GM19025 (cell line): ENCODE measurements at regions not wholly inside any gene's neighbourhood (a gene's known extent, or its start where the extent isn't known, plus 50 kb on each side); places are given as distances from the start of the nearest gene placed in this dataset.

Source experiments
- ATAC-seq: cut with Tn5 transposase; IDR thresholded peaks from one replicate; pipeline ENCODE4 v1.9.1; 2021; ENCODE audit warnings: mild to moderate bottlenecking, low read depth, moderate library complexity; ENCODE audit not compliant: unreplicated experiment

DNA sequence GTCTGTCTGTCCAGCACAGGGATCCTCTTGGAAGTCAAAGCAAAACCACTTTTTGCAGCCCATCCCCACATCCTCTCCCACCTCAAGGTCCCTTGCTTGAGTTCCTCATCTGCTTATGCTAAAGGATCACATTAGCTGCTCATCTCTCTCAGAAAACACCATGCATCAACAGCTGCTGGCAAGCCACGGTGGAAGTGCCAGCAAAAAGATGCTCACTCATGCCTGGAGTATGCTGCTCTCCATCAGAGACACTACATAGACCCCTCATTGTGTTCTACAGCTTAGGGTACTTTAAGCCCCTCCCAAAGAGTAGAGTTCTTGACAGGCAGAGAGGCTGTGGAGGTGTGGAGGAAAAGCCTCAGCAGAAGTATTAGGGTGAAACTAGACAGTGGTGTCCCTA, 94.6 kb upstream of the COL8A1 start:
- ATAC-seq = no peak

DNA sequence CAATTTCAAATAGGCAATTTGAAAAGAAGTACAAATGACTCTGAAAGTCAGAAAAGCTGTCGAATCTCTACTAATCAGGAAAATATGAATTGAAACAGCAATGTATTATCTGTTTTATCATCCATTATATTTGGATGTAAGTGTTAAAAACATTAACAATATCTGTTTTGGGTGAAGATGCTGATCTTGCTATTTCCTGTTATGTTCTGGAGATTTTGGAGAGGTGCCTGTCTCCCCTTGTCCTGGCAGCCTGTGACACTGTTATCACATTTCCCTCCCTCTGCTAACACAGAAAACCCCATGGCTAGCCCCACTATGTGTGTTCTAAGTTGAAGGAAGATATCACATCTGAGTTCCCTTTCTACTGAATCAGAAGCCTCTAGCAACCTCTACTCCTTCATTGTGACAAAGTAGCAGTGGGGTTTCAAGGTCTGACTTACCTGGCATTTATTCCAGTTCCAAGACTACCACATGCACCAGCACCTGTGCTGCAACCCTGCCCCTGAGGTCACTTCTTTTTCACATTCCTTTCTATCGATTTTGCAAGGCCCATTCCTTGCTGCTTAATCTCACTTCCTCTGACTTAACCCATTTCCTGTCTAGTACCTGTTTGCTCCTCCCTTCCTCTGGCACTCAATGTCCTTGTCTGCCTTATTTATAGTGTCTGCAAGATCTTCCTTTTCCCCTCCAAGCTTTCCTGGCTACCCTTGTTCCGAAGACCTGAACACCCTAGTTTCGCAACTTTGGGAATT, 95.5 kb upstream of the COL8A1 start:
- no peak for ATAC-seq

DNA sequence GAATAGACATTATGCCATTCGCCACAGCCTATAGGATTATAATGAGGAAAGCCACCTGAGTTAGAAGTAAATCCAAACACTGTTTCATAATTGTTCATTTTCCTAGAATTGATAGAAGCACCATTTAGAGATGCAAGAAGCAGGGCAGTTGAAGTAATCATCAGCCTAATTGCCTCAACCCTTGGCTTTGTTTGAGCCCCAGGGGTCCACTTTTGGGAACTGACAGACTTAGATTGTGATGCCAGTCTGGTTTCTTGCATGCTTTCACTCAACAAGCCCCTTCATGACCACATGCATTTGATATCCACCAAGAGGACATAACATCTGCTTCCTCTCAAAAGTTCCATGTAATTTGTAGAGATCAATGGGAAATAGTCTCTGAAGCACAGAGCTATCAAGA, 97.2 kb upstream of the COL8A1 start:
- ATAC-seq = no peak

DNA sequence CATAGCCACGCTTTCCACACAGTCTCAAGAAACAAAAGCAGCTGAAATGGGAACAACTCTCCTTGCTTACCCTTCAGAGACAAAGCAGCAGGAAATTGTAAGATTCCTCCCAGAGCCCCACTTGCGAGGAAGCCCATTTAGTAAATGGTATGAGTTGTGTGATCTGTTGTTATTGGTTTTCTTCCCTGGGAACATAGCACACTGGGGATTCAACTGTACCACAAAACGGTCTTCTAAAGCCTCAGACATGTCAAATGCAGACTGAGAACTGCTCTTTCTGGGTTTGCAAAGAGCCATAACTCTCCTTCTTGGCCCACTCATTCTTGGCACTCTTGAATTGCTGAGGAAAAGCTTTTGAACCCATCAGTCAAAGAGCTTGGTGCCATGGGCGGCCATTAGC, 101.0 kb upstream of the COL8A1 start:
- no peak for ATAC-seq

DNA sequence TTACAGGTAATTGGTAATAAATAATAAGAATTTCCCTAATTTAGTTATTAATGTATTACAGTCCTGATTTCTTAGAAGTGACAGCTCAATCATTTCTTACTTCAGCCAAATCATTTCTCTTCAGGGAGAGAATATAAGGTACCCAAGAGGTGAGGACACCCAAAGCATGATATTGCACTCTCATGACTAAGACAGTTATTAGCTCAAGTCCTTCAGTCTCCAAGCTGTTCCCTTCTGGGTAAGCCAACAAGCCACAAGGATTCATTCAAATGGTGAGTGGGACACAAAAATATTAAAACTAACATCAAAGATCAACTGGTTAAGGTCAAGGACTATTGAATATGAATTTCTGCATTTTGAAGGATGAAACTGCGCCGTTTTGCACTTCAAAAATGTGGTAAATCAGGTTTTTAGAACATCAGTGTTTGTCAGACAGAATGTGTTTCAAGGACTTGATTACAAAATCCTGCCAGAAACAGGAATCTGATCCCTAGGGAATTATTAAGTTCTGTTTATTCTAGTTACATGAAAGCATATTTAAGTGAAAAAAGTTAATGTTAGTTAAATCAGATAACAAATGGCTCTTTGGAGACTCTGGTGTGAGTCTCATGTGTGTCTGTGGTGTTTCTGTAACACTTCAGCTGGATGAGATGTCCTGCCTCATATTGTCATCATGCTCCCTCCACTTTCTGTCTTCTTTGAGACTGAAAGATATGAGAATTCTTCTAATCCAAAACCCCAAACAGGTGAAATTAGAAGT, 101.7 kb upstream of the COL8A1 start:
- no peak for ATAC-seq

DNA sequence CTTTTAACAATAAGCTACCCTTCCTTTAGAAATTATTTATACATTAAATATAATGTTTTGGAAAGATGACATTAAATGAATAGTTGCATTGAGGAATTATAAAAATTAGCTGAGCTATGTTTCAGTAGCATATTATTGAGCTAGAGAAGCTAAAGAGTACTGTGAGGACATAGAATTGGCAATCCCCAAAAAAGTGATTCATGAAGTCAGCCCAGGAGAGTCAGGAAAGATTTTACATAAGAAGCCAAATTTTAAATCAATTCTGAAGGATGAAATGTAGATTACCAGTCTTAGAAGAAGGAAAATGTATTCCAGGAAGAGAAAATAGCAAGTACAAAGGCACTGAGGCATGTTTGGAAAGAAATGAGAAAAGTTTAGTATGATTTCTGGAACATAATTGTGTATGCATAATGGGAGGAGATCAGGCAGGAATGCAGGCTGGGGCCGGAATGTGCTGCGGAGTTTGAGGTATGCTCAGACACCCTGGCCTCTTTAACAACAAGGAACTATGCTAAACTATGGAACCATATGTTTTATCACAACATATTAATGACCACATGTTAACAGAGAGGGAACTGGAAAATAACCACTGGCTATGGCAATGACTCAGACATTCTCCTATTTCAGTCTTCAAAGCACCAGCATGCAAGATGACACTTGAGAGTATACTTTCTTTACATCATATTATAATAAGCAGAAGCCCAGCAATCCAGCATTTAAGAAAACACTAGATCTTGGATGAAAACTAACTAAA, 103.3 kb upstream of the COL8A1 start:
- ATAC-seq = no peak

DNA sequence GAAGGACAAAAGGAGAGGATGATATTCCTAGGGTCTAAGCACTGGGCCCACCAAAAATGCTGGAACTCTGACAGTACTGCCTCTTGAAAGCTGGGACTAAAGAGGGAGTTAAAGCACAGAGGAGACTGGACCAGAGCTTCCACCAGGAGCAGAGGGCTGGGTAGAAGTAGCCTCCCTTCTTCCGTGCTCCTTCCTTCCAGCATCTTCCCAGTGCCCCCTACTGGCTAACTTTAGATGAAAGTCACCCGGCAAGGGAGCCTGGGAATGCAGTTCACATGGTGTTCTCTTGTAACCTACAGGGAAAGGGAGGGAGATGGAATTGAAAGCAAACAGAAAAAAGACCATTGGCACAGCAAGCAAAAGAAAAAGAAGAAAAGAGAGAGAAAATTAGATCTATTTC, 106.1 kb upstream of the COL8A1 start:
- ATAC-seq = no peak

DNA sequence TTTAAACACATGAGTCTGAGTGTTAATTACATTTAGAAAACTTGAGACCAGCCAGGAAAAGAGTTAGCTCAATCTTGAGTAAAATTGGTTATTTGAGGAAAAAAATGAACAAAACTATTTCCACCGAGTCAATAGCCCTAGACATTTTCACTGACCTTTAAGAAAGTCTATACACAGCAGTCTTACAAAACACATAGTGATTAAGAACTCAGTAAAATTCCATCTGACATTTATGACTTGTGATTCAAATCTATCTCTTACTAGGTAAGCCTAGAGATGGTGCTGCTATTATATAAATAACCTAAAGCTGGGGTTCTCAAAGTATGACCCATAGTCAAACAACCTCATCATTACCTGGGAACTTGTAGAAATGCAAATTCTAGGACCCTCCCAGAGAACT, 109.1 kb upstream of the COL8A1 start:
- ATAC-seq = no peak

DNA sequence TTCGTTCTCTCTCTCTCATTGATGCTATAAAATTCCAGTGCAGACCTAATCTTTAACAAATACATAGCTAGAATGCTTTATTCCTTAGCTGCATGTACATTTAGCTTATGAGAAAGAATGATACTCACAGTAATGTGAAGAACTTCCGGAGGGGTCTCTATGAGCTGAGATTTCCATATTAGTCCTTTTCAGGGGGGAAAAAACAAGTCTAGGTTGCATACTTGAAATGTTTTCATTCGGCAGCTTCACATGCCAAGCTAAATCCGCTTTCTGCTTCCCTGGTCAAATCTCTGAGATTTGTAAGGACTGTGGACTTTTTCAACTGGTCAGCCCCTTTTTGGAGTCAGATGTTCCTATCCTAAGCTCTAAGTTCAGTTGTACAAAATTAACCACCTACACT, 111.5 kb upstream of the COL8A1 start:
- no peak for ATAC-seq

DNA sequence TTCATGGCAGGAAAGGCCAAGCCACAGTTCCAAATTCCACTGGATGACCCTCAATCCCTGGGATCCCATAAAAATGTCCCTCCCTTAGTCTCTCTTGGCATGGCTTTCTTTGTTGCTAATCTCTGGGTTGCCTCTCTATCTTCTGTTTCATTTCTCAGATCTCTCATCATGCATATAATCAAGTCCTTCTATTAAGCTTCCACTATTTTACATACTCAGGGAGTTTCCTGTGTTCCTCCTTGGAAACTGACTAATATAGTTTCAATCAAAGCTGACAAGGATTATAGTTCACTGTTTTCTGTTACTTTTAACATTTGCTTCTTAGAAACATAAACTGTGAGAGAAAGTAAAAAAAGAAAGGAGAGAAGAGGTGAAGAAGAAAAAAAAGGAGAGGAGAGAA, 113.8 kb upstream of the COL8A1 start:
- no peak for ATAC-seq

DNA sequence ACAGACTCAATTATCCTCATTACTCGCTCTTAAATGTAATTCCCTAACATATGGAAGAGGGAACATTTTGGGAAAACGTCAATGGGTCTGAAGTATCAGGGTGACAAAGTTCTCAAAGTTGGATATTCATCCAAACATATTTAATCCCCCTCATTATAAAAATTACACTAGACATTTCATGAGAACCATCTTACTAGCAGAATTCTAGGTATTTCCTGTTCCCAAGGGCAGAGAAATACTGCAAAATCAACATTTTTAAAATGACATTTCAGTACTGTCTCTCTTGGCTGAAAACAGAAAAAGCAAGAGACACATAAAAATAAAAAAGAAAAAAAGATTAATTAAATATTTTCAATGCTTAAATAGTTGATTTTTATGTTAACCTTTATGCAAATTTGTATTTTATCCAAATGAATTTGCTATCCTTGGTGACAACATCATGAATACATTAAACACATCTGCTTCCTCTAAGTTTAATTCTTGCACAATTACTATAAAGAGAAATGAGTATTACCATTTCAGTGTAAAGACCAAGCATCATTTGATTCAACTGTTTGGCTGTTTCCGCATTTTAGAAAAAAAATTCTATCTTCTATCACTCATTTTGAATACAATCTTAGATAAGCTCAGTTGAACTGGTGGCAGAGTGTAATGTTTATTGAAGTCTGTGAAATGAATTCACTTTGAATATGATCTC, 114.8 kb upstream of the COL8A1 start:
- ATAC-seq = no peak

DNA sequence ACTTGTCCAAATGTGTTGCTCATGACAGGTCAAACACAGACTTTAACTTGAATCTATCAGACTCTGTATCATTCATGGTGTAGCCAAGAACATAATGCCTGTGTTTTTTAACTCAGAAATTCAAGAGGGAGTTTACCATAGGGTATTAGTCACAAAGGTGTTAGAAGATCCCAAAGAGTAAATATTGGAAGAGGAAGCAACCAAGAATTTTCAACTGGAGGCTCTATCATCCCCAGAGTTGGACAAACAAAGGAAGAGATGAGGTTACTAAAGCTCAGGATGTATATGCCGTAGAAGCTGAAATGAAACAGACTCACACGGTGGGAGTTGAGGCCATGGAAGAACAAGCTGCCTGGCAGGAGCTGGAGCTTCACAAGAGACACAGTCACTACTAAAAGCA, 116.2 kb upstream of the COL8A1 start:
- no peak for ATAC-seq

DNA sequence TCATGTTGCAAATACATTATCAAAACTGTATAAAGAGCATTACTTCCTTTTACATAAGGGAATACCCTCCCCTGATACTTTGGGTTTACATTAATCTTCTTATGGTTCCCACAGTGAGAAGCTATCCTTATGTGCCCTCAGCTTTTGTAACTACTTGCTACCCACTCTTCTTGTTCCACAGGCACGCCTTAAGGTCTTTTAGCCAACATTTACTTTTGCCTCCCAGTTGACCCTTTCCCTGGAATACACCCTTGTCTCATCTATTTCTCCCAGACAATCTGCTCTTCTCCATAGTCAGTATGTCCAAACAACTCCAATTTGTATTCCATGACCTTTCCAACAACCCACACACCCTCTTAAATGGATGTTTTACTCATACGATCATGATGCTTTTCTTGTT, 116.8 kb upstream of the COL8A1 start:
- no peak for ATAC-seq

DNA sequence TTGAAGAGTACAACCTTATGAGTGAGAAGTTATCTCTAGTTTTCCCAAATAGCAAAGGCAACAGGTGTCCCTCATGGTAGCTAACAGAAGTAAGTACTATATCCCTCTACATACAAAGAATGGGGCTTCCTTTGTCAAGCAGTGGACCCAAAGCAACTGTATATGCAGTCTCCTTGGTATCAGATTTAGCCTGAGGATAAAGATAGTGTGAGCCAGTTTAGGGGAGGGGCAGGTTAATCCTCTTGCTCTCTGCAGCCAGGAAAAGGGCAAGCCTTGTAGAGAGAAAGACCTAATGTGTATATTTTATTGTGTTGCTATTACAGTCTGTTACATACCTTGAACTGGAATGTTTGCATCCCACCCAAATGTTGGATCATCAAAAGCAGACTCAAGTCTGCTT, 117.9 kb upstream of the COL8A1 start:
- ATAC-seq = no peak

DNA sequence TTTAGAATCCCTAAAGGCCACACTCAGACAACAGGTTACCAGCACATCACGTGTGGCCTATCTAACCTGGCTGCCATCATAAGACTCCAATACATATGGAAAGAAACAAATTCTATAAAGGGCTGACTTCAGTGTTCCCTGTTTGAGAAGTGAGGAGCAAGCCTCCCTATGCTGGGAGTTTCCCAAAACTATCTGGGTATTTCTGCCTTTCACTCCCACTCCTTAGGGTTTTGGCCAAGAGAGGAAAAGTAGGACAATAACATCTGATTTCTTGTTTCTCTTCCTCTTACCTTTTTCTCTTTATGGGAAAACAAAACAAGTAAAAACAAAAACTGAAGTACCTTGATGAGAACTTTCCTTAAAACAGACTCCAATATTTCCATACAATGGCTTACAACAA, 121.5 kb upstream of the COL8A1 start:
- no peak for ATAC-seq

DNA sequence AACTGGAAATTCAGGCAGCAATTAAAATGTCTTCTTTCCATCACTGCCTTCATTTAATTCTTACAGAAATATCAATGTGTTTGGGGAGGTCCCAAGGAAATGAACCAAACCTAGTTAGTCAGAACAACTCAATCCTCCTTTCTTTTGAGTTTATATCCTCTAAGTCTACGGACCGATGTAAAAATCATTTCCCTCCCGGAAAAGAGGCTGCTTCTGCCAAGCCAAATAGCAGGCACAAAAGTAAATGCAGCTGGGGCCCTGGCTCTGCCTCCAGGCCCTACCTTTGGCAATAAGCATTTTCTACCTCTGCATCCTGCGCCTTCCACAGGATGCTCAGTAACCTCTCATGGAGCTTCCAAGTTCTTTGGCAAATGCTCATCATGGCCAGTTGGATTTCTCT, 122.5 kb upstream of the COL8A1 start:
- no peak for ATAC-seq

DNA sequence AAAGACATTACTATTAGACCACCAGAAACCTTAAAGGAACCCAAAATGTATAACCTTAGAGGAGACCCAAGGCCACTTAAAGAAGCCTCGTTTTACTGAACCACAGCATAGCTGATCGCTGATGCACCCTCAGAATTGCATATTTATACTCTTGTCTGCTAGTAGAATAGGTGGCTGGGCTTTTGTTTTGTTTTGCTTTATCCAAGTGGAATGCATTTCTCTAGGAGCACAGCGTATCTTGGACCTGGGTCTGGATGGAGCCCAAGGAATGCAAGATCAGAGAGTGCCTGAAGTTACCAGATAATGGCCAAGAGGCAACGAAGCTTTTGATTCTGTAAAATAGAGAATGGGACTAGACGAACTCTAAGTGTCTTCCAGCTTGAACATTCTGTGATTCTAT, 129.2 kb upstream of the COL8A1 start:
- ATAC-seq = no peak

DNA sequence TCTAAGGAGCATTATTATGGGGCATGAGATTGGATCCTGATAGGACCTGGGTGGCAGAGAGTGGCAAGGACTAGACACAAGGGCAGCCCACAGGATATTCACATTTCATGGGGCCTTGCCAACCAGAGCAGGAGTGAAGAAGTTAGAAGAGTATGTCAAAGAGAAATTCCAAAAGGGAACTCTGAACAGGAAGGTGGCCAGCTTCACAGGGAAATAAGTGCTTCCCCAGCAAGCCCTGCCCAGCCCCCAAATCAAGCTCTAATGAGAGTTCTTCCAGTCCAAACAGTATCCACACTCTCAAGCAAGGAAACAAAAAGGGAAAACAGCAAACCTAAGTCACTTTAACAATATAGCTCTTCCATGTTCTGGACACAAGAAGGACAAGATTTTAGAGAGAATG, 130.2 kb upstream of the COL8A1 start:
- no peak for ATAC-seq

DNA sequence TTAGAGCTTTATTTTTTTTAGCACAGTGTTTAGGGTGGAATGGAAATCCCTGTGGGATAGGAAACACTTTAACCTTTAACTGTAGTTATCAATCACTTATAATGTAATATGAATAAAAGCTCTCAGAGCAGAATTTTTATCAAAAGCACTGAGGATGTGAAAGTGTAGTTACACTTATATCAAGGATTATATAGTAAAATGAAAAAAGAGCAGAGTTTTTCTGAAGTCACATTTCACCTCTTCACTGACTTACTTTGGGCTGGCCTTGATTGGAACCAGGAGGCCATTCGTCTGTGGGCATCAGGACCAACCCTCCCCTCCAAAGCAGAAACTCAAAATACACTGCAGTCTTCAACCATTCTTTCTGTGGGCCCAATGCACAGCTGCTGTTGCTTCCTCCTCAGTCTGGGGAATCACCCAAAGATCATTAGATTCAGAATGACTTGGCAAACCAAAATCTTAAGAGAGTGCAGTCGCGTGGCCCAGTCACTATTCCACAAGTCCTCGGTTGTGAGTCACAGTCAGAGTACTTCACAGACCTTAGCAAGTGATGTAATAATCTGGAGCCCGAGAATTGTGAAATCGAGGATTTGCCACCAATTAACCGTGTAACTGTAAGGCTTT, 132.6 kb upstream of the COL8A1 start:
- ATAC-seq = peak; percentile 99

DNA sequence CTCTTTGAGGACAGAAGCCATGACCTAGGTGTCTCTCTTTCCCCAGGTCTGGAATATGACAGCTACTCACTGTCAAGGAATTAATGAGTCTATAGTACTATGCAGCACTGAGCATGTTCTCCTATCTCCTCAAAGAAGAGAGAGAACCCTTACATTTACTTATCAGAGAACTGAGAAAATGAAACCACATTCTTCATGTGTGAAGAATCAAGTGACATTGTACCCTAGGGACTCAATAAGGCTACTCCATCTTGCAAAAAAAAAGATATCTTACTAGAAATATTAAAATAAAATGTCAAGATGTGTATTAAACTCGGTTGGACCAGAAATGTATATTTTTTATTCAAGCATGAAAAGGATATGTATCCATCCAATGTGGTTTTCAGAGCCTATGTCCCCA, 133.2 kb upstream of the COL8A1 start:
- no peak for ATAC-seq

DNA sequence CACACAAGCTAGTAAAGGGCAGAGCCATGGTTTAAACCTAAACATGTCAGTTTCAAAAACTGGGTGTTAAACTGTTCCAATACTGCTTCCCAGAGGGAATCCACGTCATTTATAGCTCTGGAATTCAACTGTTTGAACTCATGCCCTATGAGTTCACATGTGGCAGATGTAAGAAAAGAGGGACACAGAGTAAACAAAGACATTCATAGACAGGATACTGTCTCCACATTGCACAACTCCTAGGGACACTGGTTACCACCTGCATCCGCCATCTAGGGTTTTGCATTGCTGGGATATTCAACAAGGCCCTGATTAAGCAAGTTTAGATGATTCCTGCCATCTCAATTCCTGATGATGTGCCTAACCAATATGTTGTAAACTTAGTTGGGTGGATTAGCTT, 134.1 kb upstream of the COL8A1 start:
- ATAC-seq = no peak
